SW480 (cell line): ENCODE measurements at regions not wholly inside any gene's neighbourhood (a gene's known extent, or its start where the extent isn't known, plus 50 kb on each side); places are given as distances from the start of the nearest gene placed in this dataset.
"Not testable (repeated sequence)": the region's sequence is repeated elsewhere in the genome, so short reads cannot be mapped to it uniquely, and the experiment has no call there.

ENCODE experiments used
- DNase-seq: peaks from one replicate; pipeline ENCODE4 v3.0.0-alpha.2; 2016; ENCODE audit warnings: low spot score

GRCh38 chr3:11739706-11740105 is 96.0 kb upstream of the VGLL4 start:
- no peak for DNase-seq

GRCh38 chr3:11739123-11739522 is 95.4 kb upstream of the VGLL4 start:
- no peak for DNase-seq

GRCh38 chr3:11737742-11738141 is 94.0 kb upstream of the VGLL4 start:
- DNase-seq = no peak

DNA sequence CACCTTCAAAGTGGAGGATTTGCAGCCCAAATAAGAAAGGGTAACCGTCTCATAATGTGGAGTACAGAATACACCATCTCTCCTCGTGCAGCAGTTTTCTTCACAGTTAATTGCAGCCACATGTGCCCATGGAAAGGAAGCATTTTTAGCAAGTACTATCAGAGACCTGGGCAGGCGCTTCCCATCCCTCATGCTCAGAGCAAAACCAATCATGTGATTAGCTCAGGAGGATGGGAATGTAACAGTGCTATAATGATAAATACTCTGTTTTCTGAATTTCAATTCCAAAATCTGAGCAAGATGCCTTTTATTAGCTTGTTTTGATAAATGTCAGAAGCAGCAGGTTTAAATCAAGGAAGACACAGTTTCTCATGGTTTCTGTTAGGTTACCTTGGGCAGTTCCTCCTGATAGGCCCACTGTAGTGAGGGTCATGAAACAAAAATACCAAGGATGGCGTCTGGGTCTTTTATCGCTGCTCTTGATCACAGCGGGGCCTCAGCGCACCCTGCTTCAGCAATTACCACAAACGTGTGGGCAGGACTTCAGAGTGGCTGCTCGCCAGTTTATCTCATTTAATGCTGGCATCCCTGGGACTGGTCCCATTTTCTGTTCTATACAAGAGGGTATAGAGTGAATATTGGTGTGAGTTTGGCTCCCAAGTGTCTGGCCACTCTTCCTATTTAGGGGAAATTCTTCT is 92.6 kb upstream of the VGLL4 start:
- DNase-seq = no peak

DNA sequence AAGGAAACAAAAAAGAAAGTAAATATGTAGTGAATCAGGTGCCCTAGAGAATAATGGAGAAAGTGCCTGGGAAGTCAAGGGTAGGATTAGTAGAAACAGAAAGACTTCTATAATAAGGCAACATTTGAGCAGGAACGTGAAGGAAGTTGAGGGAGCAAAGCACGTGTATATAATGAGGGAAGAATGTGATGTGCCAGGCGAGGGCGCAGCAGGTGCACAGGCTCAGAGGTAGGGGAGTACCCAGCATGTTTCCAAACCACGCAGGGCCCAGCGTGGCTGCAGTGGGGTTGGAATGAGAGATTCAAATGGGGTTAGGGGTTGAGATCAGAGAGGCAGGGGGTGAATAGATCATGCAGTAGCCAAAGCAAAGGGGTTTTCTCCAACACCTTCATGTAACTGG is 91.9 kb upstream of the VGLL4 start:
- DNase-seq = no peak

- not testable (repeated sequence) for DNase-seq
These were observed 91.4 kb upstream of the VGLL4 start for GRCh38 chr3:11735111-11735510.

- no peak for DNase-seq
These were observed 90.2 kb upstream of the VGLL4 start for GRCh38 chr3:11733914-11734313.

GRCh38 chr3:11727207-11727606 is 83.5 kb upstream of the VGLL4 start:
- DNase-seq = no peak

- no peak for DNase-seq
These were observed 82.4 kb upstream of the VGLL4 start for GRCh38 chr3:11726146-11726545.

- not testable (repeated sequence) for DNase-seq
These were observed 81.6 kb upstream of the VGLL4 start for GRCh38 chr3:11725340-11725641.

DNA sequence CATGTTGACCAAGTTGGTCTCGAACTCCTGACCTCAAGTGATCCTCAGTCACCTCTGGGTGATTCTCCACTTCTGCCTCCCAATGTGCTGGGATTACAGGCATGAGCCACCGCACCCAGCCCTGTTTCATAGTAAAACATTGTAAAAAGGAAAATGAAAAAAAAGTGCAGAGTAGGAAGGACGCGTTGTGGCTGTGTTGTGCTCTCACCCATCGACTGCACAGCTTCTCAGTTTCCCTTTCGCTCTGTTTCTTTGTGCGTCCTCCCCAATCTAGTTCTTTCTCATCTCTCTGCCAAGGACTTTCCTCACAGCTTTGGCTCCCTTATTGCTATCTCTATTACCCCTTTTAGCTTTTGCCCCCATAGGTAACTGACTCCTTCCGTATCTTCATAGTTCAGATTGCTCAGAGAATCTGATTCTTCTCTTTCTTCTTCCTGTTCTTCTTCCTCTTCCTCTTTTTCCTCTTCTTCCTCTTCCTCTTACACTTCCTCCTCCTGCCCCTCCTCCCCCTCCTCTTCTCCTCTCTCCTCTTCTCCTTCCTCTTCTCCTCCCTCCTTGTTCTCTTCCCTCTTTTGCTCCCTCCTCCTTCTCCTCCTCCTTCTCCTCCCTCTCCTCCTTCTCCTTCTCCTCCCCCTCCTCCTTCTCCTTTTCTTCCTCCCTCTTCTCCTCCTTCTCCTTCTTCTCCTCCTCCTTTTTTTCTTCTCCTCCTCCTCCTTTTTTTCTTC is 81.1 kb upstream of the VGLL4 start:
- DNase-seq = no peak

GRCh38 chr3:11721479-11721878 is 77.8 kb upstream of the VGLL4 start:
- no peak for DNase-seq

- peak; percentile 20 for DNase-seq
These were observed 77.2 kb upstream of the VGLL4 start for GRCh38 chr3:11720917-11721411.

DNA sequence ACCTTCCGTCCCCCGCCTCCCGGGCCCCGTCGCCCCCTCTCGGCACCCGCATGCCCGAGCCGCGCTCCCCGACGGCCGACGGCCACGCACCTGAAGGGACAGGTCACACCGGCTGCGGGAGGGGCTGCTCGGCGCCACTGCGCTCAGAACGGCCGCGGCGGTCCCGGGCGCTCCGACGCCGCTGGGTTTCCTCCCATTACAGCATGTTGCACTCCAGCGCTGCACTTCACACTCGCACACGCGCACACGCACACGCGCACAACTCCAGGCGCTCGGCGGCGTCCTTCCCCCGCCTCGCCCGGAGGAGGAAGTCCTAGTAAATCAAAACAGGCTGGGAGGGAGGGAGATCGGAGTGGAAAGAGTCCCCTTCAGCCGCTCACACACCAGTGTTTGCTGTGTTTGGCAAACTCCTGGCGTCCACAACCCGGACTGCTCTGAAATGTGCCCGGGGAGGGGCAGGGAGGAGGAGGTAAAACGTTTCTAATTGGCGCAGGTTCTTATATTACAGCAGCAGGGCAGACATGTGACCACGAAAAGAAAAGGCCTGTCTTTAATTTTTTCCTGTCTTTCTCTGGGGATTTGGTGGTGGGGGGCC is 76.7 kb upstream of the VGLL4 start:
- DNase-seq = peak; percentile 88

DNA sequence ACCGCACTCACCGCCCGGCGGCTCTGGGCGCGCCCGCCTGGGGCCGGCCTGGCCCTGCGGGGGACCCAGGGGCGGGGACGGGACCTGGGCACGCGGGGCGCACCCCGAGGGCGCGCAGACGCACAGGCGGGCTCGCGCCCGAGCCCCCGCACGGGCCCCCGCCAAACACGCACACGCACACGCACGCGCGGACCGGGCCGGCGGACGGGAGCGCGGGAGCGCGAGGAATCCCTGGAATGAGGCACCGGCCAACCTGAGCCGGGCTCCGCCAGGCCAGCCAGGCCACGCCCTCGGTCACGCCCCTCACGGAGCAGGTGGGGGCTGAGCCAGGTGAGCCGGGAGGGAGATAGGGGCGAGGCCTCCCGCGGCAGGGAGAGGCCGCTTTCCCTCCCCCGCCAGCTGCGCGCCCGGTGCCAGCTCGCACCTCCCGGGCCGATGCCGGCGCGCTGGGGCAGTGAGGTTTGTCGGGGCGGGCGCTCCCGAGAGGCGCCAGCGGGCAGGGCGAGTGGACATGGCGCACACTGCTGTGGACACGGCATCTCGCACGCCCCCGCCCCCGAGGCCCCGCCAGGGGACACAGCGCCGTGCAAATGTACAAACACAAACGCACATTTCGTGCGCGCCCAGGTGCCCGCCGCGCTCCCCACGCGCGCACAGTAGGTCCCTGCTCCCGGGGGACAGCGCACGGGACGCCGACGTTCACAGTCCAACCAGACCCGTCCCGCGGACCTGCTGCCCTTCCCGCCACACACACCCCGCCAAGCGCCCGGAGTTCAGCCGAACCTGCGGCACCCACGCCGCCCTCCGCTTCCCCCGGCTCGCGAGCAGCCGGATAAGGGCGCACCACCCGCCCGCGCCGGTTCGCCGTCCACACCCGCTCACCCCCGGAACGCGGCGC is 75.9 kb upstream of the VGLL4 start:
- peak; percentile 89 for DNase-seq

DNA sequence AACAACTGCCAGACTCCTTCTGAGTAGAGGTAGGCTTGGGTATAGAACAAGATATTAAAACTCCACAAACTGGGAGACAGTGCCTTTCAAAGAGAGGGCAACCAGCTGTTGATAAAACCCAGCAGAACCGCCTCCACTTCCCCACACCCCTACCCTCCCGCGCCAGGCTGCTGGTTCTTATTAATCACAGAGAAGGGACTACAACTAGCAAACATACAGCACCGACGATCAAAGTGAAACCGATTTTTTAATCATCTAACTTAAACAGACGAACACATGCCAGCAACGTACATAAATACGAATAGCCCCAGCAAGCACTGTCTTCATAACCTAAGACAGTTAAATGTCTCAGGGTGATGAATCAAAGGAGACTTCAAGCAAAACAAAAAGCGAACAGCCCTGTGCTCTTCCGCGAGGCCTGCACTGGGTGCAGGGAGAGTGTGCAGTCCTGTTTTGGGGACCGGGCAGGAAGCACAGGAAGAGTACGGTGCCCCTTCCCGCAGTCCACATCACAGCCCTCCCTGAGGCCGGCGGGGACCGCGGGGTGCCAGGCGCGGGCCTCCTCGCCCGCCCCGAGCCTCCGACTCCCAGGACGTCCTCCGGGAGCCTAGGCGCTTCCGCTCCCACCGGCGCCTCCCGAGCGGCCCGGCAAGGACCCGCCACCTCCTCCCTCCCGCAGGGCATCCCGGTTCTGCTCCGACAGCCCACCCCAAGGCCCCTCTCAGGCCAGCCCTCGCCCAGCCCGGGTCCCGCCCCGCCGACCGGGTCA is 75.1 kb upstream of the VGLL4 start:
- DNase-seq = peak; percentile 71

GRCh38 chr3:11717768-11718636 is 74.3 kb upstream of the VGLL4 start:
- peak; percentile 33 for DNase-seq

- DNase-seq = no peak
These were observed 73.6 kb upstream of the VGLL4 start for GRCh38 chr3:11717301-11717700.

DNA sequence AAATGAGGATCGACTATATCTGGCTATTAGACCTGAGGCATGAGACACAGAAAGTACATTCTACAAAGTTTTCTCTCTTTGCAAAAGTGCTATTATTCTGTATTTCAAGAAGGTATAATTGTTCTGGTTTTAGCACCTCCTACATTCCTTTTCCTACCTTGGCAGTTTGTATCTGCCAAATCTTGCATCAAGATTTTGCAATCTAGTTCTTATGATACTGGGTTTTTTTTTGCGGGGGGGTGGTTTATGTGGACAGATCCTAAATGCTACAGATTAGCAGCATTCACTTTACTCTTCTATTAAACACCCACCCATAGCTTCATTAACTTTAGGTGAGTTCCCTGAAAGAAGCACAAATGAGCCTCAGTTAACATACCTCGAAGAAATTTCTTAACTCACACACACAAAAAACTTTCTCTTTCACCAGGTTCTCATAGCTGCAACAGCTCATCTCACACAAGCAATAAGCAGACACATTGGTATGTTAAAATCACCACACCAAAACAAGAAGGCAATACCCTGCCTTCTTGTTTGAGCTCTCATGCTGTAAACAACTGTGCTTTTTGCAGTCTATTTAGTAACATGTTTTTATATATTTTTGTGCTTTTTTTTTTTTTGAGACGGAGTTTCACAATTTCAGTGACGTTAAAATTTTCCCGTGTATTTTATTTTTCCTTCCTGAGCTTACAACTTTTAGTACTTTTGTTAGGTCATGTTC is 73.0 kb upstream of the VGLL4 start:
- no peak for DNase-seq

- no peak for DNase-seq
These were observed 69.5 kb upstream of the VGLL4 start for GRCh38 chr3:11713171-11713570.
